GM19025 (cell line): ENCODE measurements at regions not wholly inside any gene's neighbourhood (a gene's known extent, or its start where the extent isn't known, plus 50 kb on each side); places are given as distances from the start of the nearest gene placed in this dataset.

Experiments used
- ATAC-seq: cut with Tn5 transposase; IDR thresholded peaks from one replicate; pipeline ENCODE4 v1.9.1; 2021; ENCODE audit warnings: mild to moderate bottlenecking, low read depth, moderate library complexity; ENCODE audit not compliant: unreplicated experiment

- no peak for ATAC-seq
These were observed 568.2 kb downstream of the TUSC7 start for GRCh38 chr3:117277816-117278215.

DNA sequence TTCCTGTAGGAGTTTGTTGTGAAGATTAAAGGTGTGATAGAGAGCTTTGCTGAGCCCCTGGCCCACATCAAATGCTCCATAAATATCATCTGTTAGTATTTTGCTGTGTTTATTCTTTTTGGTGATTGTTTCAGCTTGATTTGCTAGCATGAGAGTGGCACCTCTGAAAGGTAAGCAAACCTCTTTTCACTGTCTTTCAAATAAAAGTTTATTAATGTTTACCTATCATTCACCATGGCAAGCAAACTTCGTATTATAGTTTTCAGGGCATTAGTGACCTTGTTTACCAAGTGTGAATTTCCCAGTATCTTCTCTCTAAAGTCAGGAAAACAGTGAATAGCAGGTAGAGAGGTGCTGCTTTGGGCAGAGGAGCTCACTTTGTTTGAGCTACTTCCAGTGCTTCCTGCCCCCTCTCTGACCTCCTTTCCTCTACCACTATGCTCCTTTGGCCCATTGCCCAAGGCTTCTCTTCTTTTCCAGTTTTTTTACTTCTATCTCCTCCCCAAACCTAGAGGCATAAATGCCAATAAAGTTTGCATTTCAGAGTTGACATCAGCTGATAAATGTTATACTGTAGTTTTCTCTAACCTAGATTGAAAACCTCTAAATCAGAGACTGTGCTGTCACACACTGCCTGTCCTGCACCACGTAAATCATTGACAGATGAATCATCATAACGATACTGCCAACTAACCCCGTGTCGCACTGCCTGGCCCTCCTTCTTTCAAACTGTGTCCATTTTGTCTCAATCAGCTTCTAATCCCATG, 569.0 kb downstream of the TUSC7 start:
- ATAC-seq: peak; percentile 100

GRCh38 chr3:117281371-117281770, 571.8 kb downstream of the TUSC7 start:
- no peak for ATAC-seq

GRCh38 chr3:117282566-117282965, 573.0 kb downstream of the TUSC7 start:
- no peak for ATAC-seq

DNA sequence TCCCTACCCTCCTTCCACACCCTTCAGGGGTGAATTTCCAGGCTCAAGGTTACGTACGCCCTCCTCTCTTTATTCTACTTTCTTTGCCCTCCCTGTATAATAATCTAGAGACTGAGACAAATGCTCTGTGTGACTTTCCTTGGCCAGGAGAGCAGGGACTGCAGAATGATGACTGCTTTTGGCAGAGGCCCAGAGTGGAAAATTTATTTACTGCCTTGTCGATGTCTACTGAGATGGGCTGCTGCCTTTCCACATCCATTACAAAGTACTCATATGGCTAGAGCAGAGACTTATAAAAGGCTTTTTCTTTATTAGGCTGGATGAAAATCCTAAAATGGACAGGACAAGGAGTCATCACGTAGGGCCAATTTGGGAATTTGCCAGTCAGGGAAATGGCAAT, 576.2 kb downstream of the TUSC7 start:
- ATAC-seq: no peak

- ATAC-seq: no peak
These were observed 576.9 kb downstream of the TUSC7 start for GRCh38 chr3:117286488-117286887.

DNA sequence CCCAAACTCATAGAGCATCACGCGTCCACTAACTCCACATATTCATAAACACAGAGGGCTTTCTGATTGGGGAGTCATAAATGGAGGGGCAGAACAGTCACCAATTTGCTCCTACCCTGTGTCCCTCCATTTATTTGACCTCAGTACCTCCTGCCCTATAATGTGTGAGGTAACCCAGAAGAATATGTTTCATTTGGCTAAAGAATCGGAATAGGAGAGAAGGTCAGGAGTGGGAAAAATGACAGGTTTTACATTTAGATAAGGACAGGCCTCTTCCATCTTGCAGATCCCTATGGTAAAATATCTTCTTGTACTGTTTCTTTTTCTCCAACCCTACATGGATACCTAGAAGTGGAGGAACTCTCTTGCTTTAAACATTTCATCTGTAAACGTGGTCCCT, 578.0 kb downstream of the TUSC7 start:
- ATAC-seq: no peak

GRCh38 chr3:117291476-117291875, 581.9 kb downstream of the TUSC7 start:
- ATAC-seq: no peak

GRCh38 chr3:117297065-117297464, 587.5 kb downstream of the TUSC7 start:
- no peak for ATAC-seq

GRCh38 chr3:117297541-117297940, 588.0 kb downstream of the TUSC7 start:
- no peak for ATAC-seq

DNA sequence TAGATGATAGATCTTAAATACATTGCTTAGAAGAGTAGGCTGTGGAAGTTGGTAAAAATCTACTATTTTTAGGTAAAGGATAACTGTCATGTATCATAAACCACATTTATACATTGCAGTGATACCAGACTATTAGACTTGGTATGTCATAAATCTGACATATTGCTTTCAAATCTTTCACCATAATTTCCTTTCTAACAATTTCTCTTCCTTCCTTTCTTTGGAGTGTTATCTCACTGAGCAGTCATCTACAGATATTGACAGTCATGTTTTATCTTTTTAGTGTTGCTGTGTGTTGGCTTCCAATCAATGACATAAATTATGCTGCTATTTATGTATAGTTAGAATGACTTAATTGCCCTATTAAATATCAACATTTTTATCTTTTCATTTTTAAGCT, 588.7 kb downstream of the TUSC7 start:
- ATAC-seq: no peak

DNA sequence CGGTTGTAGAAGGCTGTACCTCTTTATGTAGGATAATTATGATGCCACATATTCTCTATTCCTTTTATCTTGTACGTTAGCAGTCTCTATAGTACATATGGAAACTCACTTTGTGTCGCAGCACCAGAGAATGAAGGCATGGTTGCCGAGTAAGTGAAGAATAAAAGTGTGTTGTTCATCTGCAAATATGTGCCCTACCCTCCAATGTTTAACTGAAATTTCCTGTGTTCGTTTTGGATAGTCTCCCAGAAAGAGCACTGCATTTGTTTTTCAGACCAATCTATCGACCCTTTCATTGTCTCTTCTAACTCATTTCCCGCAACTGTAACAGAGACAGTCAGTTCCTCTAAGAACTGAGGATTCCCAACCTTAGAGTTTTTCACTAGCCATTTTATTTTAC, 592.8 kb downstream of the TUSC7 start:
- no peak for ATAC-seq

GRCh38 chr3:117303443-117303842, 593.9 kb downstream of the TUSC7 start:
- no peak for ATAC-seq

DNA sequence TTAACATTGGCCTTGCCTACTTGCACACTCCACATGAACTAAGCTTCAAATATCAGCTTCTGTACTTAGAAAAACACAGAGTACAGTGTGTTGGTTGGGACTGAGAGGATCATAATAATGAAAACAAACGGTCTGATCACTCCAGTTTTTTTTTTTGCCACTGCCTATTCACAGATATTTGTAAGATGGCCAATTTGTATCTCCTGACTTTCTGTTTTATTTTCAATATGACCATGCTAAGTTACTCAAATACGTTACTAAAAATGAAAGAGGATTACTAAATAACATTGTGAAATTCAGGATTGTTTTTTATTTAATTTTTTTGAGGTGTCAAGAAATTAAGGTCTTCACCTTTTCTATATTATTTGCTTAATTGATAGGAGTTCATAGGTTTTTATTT, 595.1 kb downstream of the TUSC7 start:
- ATAC-seq: no peak

DNA sequence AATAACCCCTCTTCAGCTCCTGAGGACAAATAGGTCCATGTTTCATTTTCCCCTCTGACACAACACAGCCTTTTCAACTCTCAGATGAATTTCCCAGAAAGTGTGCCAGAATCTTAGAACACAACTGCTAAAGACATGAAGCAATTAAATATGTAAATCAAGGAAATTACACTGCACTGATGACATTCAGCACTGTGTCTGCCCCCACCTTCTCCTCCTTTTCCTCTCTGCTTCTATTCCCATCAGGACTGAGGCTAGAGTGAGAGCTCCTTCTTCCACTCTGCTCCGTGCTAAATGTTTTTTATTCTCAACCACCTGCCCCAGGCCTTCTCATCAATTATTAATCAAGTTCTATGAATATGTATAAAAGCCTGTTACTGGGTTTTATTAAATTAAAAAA, 596.1 kb downstream of the TUSC7 start:
- ATAC-seq: no peak

DNA sequence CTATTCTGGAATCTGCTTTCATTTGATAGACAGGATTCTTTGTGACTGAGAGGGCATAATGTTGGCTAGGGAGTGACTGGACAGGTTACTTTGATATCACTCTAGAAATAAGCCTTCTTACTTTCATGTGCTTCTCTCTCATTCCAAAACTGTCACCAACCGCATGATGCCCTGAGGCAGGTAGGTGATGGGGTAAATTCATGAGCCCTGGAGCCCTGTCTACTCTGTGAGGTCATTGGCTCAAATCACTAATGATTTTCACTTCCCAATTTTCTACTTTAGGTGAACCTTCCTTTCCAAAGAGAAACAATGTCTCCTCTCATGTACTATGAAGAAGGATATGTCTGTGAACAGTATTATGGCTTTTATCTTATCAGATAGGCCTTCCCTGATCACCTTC, 596.7 kb downstream of the TUSC7 start:
- peak; percentile 49 for ATAC-seq

- ATAC-seq: no peak
These were observed 598.8 kb downstream of the TUSC7 start for GRCh38 chr3:117308353-117308752.

- ATAC-seq: no peak
These were observed 599.2 kb downstream of the TUSC7 start for GRCh38 chr3:117308756-117309155.

DNA sequence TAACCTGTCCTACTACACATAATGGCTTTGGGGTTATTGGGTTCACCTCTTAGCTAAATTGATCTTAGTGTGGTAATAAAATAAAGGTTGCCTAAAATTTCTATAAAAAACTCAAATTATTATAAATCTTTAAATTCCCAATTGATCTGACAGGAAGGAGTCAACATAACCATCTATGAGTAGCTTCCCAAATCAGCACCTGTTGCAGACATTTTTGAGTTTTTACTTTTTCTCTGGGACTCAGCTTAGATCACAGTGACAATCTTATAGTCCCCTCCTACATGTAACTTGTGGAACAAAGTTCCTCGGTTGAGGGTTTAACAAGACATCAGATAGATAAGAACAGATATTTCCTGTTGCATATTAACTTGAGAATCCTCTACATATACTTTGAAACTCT, 601.0 kb downstream of the TUSC7 start:
- no peak for ATAC-seq

GRCh38 chr3:117314441-117315150, 605.0 kb downstream of the TUSC7 start:
- no peak for ATAC-seq

- ATAC-seq: no peak
These were observed 613.3 kb downstream of the TUSC7 start for GRCh38 chr3:117322866-117323265.

DNA sequence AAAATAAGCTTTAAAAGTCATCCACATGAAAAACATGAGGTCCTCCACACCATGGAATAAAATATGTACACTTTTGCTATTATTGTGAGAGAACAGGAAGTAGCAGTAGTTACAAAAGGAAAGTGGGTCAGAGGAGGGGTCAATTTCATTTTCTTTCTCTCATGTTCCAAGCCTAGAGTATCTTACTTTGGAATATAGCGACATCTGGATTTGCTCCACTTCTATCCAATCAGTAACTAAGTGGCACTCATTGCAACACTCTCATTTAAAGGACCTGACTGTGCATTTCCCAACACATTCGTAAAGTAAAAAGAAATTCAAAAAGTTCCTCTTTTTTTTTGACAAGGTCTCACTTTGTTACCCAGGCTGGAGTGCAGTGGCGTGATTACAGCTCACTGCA, 637.3 kb downstream of the TUSC7 start:
- no peak for ATAC-seq
